IPS-18c (cell line): ENCODE measurements at regions not wholly inside any gene's neighbourhood (a gene's known extent, or its start where the extent isn't known, plus 50 kb on each side); places are given as distances from the start of the nearest gene placed in this dataset.

ENCODE experiments used
- H3K4me3 ChIP-seq: 2 replicates; pipeline ENCODE4 v1.7.0; 2013; ENCODE audit warnings: low read depth, mild to moderate bottlenecking, low read length, moderate library complexity; ENCODE audit not compliant: insufficient read depth
- H3K9me3 ChIP-seq: one replicate; pipeline ENCODE4 v1.6.1; 2013; ENCODE audit warnings: mild to moderate bottlenecking, low read length, moderate library complexity; ENCODE audit not compliant: control insufficient read depth, insufficient read depth

- no peaks in the 10 kb centered on the region for H3K9me3 ChIP-seq
- no peak overlapping the region for H3K4me3 ChIP-seq
Observed at GRCh38 chr17:33668516-33668915, 375.4 kb upstream of the ASIC2 start.

GRCh38 chr17:33671491-33671890 lies 378.4 kb upstream of the ASIC2 start:
- H3K9me3 ChIP-seq: no peaks in the 10 kb centered on the region

GRCh38 chr17:33674685-33675084 lies 381.6 kb upstream of the ASIC2 start:
- Histone ChIP-seq H3K9me3 (no peaks in the 10 kb centered on the region), H3K4me3 (no peak overlapping the region)

More at GRCh38 chr17:33671491-33671890, 378.4 kb upstream of the ASIC2 start:
- H3K4me3 ChIP-seq: no peak overlapping the region

- Histone ChIP-seq H3K4me3 (no peak overlapping the region), H3K9me3 (no peaks in the 10 kb centered on the region)
Observed at GRCh38 chr17:33676444-33676843, 383.3 kb upstream of the ASIC2 start.

- no peaks in the 10 kb centered on the region for H3K9me3 ChIP-seq
- no peak overlapping the region for H3K4me3 ChIP-seq
Observed at GRCh38 chr17:33679595-33679994, 386.5 kb upstream of the ASIC2 start.

- H3K9me3 ChIP-seq: no peaks in the 10 kb centered on the region
- H3K4me3 ChIP-seq: no peak overlapping the region
Observed at GRCh38 chr17:33680472-33680871, 387.4 kb upstream of the ASIC2 start.

- peaks cover 2% of the 10 kb centered on the region for H3K9me3 ChIP-seq
- H3K4me3 ChIP-seq: no peak overlapping the region
Observed at GRCh38 chr17:33682599-33682998, 389.5 kb upstream of the ASIC2 start.

GRCh38 chr17:33684735-33685134 lies 391.6 kb upstream of the ASIC2 start:
- H3K9me3 ChIP-seq: peaks cover 2% of the 10 kb centered on the region

GRCh38 chr17:33686171-33686570 lies 393.1 kb upstream of the ASIC2 start:
- peaks cover 2% of the 10 kb centered on the region for H3K9me3 ChIP-seq

More at GRCh38 chr17:33684735-33685134, 391.6 kb upstream of the ASIC2 start:
- H3K4me3 ChIP-seq: no peak overlapping the region

GRCh38 chr17:33687831-33688230 lies 394.7 kb upstream of the ASIC2 start:
- Histone ChIP-seq H3K9me3 (peaks cover 2% of the 10 kb centered on the region), H3K4me3 (no peak overlapping the region)

More at GRCh38 chr17:33686171-33686570, 393.1 kb upstream of the ASIC2 start:
- H3K4me3 ChIP-seq: no peak overlapping the region

- no peak overlapping the region for H3K4me3 ChIP-seq
- peaks cover 2% of the 10 kb centered on the region for H3K9me3 ChIP-seq
Observed at GRCh38 chr17:33688771-33689170, 395.7 kb upstream of the ASIC2 start.

GRCh38 chr17:33689725-33690124 lies 396.6 kb upstream of the ASIC2 start:
- Histone ChIP-seq H3K4me3 (no peak overlapping the region), H3K9me3 (peaks cover 2% of the 10 kb centered on the region)

GRCh38 chr17:33695431-33695830 lies 402.3 kb upstream of the ASIC2 start:
- Histone ChIP-seq H3K9me3 (no peaks in the 10 kb centered on the region), H3K4me3 (no peak overlapping the region)

GRCh38 chr17:33696102-33696501 lies 403.0 kb upstream of the ASIC2 start:
- no peaks in the 10 kb centered on the region for H3K9me3 ChIP-seq
- no peak overlapping the region for H3K4me3 ChIP-seq

- no peak overlapping the region for H3K4me3 ChIP-seq
- H3K9me3 ChIP-seq: no peaks in the 10 kb centered on the region
Observed at GRCh38 chr17:33697557-33697956, 404.5 kb upstream of the ASIC2 start.

- H3K4me3 ChIP-seq: no peak overlapping the region
- H3K9me3 ChIP-seq: no peaks in the 10 kb centered on the region
Observed at GRCh38 chr17:33701910-33702309, 408.8 kb upstream of the ASIC2 start.

GRCh38 chr17:33704856-33705255 lies 411.8 kb upstream of the ASIC2 start:
- Histone ChIP-seq H3K9me3 (no peaks in the 10 kb centered on the region), H3K4me3 (no peak overlapping the region)

GRCh38 chr17:33709881-33710280 lies 416.8 kb upstream of the ASIC2 start:
- Histone ChIP-seq H3K4me3 (no peak overlapping the region), H3K9me3 (no peaks in the 10 kb centered on the region)

GRCh38 chr17:33712120-33712519 lies 419.0 kb upstream of the ASIC2 start:
- no peaks in the 10 kb centered on the region for H3K9me3 ChIP-seq

More at GRCh38 chr17:33712120-33712519, 419.0 kb upstream of the ASIC2 start:
- H3K4me3 ChIP-seq: no peak overlapping the region
